Hepatocyte (in vitro differentiated cells): ENCODE measurements at regions not wholly inside any gene's neighbourhood (a gene's known extent, or its start where the extent isn't known, plus 50 kb on each side); places are given as distances from the start of the nearest gene placed in this dataset.

ENCODE experiments used
- DNase-seq: peaks from one replicate; pipeline ENCODE4 v3.0.0-alpha.2; 2016; ENCODE audit warnings: low spot score
- H2AFZ ChIP-seq: fragments of 200-600 bp; sonication (generic); 2 replicates; pipeline ENCODE4 v1.6.0; 2016; ENCODE audit warnings: antibody characterized with exemption, mild to moderate bottlenecking
- H3K27ac ChIP-seq: fragments of 200-600 bp; sonication (generic); 2 replicates; pipeline ENCODE4 v1.5.1; 2016; ENCODE audit warnings: mild to moderate bottlenecking
- H3K27me3 ChIP-seq: fragments of 200-600 bp; sonication (generic); 2 replicates; pipeline ENCODE4 v1.6.1; 2016
- H3K36me3 ChIP-seq: fragments of 200-600 bp; sonication (generic); replicated peaks from 2 replicates; pipeline ENCODE4 v1.5.1; 2016; ENCODE audit warnings: low read depth; ENCODE audit not compliant: insufficient read depth
- H3K4me1 ChIP-seq: fragments of 200-600 bp; sonication (generic); 2 replicates; pipeline ENCODE4 v1.5.1; 2016; ENCODE audit warnings: mild to moderate bottlenecking, moderate library complexity; ENCODE audit not compliant: insufficient read depth
- H3K4me2 ChIP-seq: fragments of 200-600 bp; sonication (generic); 2 replicates; pipeline ENCODE4 v1.6.0; 2016
- H3K4me3 ChIP-seq: fragments of 200-600 bp; sonication (generic); 2 replicates; pipeline ENCODE4 v1.5.1; 2016; ENCODE audit warnings: mild to moderate bottlenecking
- H3K79me2 ChIP-seq: fragments of 200-600 bp; sonication (generic); 2 replicates; pipeline ENCODE4 v1.6.0; 2017; ENCODE audit warnings: mild to moderate bottlenecking
- H3K9me2 ChIP-seq: fragments of 200-600 bp; sonication (generic); replicated peaks from 2 replicates; pipeline ENCODE4 v1.6.0; 2017; ENCODE audit warnings: mild to moderate bottlenecking; ENCODE audit not compliant: insufficient read depth
- H3K9me3 ChIP-seq: fragments of 200-600 bp; sonication (generic); 2 replicates; pipeline ENCODE4 v1.5.1; 2016; ENCODE audit warnings: low read depth, mild to moderate bottlenecking
- H4K20me1 ChIP-seq: fragments of 200-600 bp; sonication (generic); 2 replicates; pipeline ENCODE4 v1.6.0; 2016; ENCODE audit warnings: mild to moderate bottlenecking; ENCODE audit not compliant: insufficient read depth, poor library complexity, severe bottlenecking
- CTCF ChIP-seq: fragments of 200-600 bp; sonication (generic); IDR thresholded peaks from 2 replicates; pipeline ENCODE4 v1.5.1; 2016; ENCODE audit warnings: antibody characterized with exemption, mild to moderate bottlenecking; ENCODE audit not compliant: poor library complexity
- EZH2 ChIP-seq: fragments of 200-600 bp; sonication (generic); IDR thresholded peaks from 2 replicates; pipeline ENCODE4 v1.6.1; 2016; ENCODE audit warnings: antibody characterized with exemption, mild to moderate bottlenecking, borderline replicate concordance
- EZH2phosphoT487 ChIP-seq: fragments of 200-600 bp; sonication (generic); IDR thresholded peaks from one replicate; pipeline ENCODE4 v1.6.1; 2018; ENCODE audit warnings: antibody characterized with exemption, mild to moderate bottlenecking, low read depth, moderate library complexity; ENCODE audit not compliant: unreplicated experiment, severe bottlenecking
- WGBS: methylation state at CpG from one replicate; pipeline ENCODE4 v1.1.6; 2016; ENCODE audit warnings: low lambda C conversion rate; ENCODE audit errors: missing lambda C conversion rate; 5-methylcytosine and 5-hydroxymethylcytosine counted together

- no peaks in the 10 kb centered on the region for H4K20me1 ChIP-seq
- H3K79me2 ChIP-seq = no peaks in the 10 kb centered on the region
- no peaks in the 10 kb centered on the region for H3K9me3 ChIP-seq
- no peaks in the 10 kb centered on the region for H3K27me3 ChIP-seq
- TF ChIP-seq CTCF (no peak), EZH2phosphoT487 (no peak), EZH2 (no peak)
- no peak for DNase-seq
- H3K36me3 ChIP-seq = no peaks in the 10 kb centered on the region
- H3K4me2 ChIP-seq = no peak overlapping the region
- H3K27ac ChIP-seq = no peak overlapping the region
- H3K4me3 ChIP-seq = no peak overlapping the region
- no peak overlapping the region for H2AFZ ChIP-seq
- no peaks in the 10 kb centered on the region for H3K4me1 ChIP-seq
- WGBS = 58% methylated on average over 2 of the region's 2 CpGs
- no peaks in the 10 kb centered on the region for H3K9me2 ChIP-seq
Measured at GRCh38 chr2:184294831-184295230, 303.5 kb upstream of the ZNF804A start.

GRCh38 chr2:184297085-184297484 is 301.2 kb upstream of the ZNF804A start:
- Histone ChIP-seq H4K20me1 (no peaks in the 10 kb centered on the region), H3K27me3 (no peaks in the 10 kb centered on the region), H3K9me2 (no peaks in the 10 kb centered on the region), H3K4me2 (no peak overlapping the region), H3K36me3 (no peaks in the 10 kb centered on the region), H3K4me1 (no peaks in the 10 kb centered on the region), H3K9me3 (no peaks in the 10 kb centered on the region), H3K27ac (no peak overlapping the region), H3K79me2 (no peaks in the 10 kb centered on the region), H2AFZ (no peak overlapping the region), H3K4me3 (no peak overlapping the region)
- 97% methylated on average over 2 of the region's 2 CpGs for WGBS
- no peak for DNase-seq
- TF ChIP-seq EZH2 (no peak), CTCF (no peak), EZH2phosphoT487 (no peak)

- H3K27me3 ChIP-seq = no peaks in the 10 kb centered on the region
- H3K79me2 ChIP-seq = no peaks in the 10 kb centered on the region
- no peaks in the 10 kb centered on the region for H3K36me3 ChIP-seq
- H3K27ac ChIP-seq = no peak overlapping the region
- no peak overlapping the region for H2AFZ ChIP-seq
- no peak for DNase-seq
- H3K4me2 ChIP-seq = no peak overlapping the region
- H3K9me3 ChIP-seq = no peaks in the 10 kb centered on the region
- H3K4me3 ChIP-seq = no peak overlapping the region
- H3K9me2 ChIP-seq = no peaks in the 10 kb centered on the region
- TF ChIP-seq EZH2phosphoT487 = no peak
- no peak for TF ChIP-seq CTCF
- TF ChIP-seq EZH2 = no peak
- no peaks in the 10 kb centered on the region for H4K20me1 ChIP-seq
- H3K4me1 ChIP-seq = no peaks in the 10 kb centered on the region
Measured at GRCh38 chr2:184302506-184302905, 295.8 kb upstream of the ZNF804A start.

- Histone ChIP-seq H3K79me2 (no peaks in the 10 kb centered on the region), H3K9me3 (no peaks in the 10 kb centered on the region), H3K9me2 (no peaks in the 10 kb centered on the region), H2AFZ (no peak overlapping the region), H3K27ac (no peak overlapping the region), H3K4me3 (no peak overlapping the region), H4K20me1 (no peaks in the 10 kb centered on the region), H3K4me1 (no peaks in the 10 kb centered on the region), H3K4me2 (no peak overlapping the region), H3K36me3 (no peaks in the 10 kb centered on the region), H3K27me3 (no peaks in the 10 kb centered on the region)
- no peak for DNase-seq
- TF ChIP-seq EZH2 (no peak), CTCF (no peak), EZH2phosphoT487 (no peak)
Measured at GRCh38 chr2:184304006-184304405, 294.3 kb upstream of the ZNF804A start.
